Activated T-cell treated with anti-CD3 and anti-CD28 coated beads, Interleukin-2, amount 50 U/mL, for 4 hours (primary cell): ENCODE measurements at regions not wholly inside any gene's neighbourhood (a gene's known extent, or its start where the extent isn't known, plus 50 kb on each side); places are given as distances from the start of the nearest gene placed in this dataset.

Experiments
- ATAC-seq, 2 donors: fragments of 200-7000 bp; cut with Tn5 transposase; one replicate each; pipeline ENCODE4 v1.10.0; 2021
- DNase-seq: peaks from one replicate; pipeline ENCODE4 v3.0.0-alpha.2; 2020
- H3K27me3 Mint-ChIP-seq: one replicate; pipeline ENCODE4 v1.8.0; 2021; ENCODE audit warnings: low read depth, mixed read lengths
- H3K36me3 Mint-ChIP-seq: one replicate; pipeline ENCODE4 v1.8.0; 2022; ENCODE audit warnings: mixed read lengths; ENCODE audit not compliant: insufficient read depth
- H3K4me1 Mint-ChIP-seq: one replicate; pipeline ENCODE4 v1.8.0; 2021; ENCODE audit warnings: low read depth, mixed read lengths
- H3K4me3 Mint-ChIP-seq: one replicate; pipeline ENCODE4 v1.8.0; 2021; ENCODE audit warnings: mild to moderate bottlenecking, moderate library complexity, mixed read lengths
- H3K9me3 Mint-ChIP-seq: one replicate; pipeline ENCODE4 v1.8.0; 2021; ENCODE audit warnings: mixed read lengths

DNA sequence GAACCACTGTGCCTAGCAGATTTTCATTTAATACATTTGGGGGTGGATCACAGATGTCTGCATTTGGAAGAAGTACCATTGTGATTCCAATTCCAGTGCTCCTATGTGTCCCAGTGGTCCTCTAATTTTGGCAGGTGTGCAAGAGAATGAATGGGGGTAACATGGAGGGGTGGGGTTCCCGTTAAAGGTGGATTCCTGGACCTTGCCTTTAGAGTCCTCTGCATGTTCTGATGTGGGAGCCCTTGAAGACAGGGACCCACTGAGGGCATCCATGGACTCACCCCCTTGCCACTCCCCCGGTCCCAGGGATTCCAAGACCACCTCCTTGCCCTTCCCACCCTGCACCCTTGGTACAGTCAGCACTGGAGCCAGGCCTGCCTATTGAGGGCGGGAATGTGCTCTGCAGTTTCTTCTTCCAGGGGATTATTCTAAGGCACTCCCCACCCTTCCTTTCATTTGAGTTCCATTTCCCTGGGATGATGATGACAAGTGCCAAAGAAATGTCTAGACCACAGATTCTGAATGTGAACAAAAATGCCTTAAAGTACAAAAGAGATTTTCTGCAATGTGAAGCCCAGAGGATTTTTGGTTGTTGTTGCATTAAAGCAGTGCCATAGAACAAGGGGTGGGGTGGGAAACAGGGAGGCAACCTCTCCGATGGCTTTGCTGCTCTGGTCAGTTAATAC, 119.4 kb upstream of the PTCH1 start:
- Mint-ChIP-seq H3K9me3 (peaks cover 5% of the 10 kb centered on the region), H3K4me1 (no peaks in the 10 kb centered on the region), H3K27me3 (peaks cover 5% of the 10 kb centered on the region), H3K4me3 (no peak overlapping the region), H3K36me3 (no peaks in the 10 kb centered on the region)
- DNase-seq (no peak), ATAC-seq (no peak)

- Mint-ChIP-seq H3K27me3 (peaks cover 5% of the 10 kb centered on the region), H3K4me1 (no peaks in the 10 kb centered on the region), H3K4me3 (no peak overlapping the region), H3K9me3 (peaks cover 5% of the 10 kb centered on the region), H3K36me3 (no peaks in the 10 kb centered on the region)
- DNase-seq (no peak), ATAC-seq (no peak)
Observed at GRCh38 chr9:95634536-95634935, 117.8 kb upstream of the PTCH1 start.

DNA sequence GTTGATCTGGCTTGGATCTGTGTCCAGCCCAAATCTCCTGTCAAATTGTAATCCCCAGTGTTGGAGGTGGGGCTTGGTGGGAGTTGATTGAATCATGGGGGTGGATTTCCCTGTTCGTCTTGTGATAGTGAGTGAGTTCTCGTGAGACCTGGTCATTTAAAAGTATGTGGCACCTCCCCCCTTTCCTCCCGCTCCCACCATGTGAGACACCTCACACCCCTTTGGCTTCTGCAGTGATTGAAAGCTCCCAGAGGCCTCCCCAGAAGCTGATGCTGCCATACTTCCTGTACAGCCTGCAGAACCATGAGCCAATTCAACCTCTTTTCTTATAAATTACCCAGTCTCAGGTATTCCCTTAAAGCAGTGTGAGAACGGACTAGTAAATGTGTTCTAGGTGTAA, 117.3 kb upstream of the PTCH1 start:
- Mint-ChIP-seq H3K4me3 (no peak overlapping the region), H3K4me1 (no peaks in the 10 kb centered on the region), H3K9me3 (peaks cover 5% of the 10 kb centered on the region), H3K36me3 (no peaks in the 10 kb centered on the region), H3K27me3 (peaks cover 5% of the 10 kb centered on the region)
- ATAC-seq (no peak), DNase-seq (no peak)

- Mint-ChIP-seq H3K36me3 (no peaks in the 10 kb centered on the region), H3K4me1 (peaks cover 20% of the 10 kb centered on the region), H3K9me3 (no peaks in the 10 kb centered on the region), H3K27me3 (peaks cover 7% of the 10 kb centered on the region), H3K4me3 (no peak overlapping the region)
- no peak for ATAC-seq
- no peak for DNase-seq
Observed at GRCh38 chr9:95629585-95629984, 112.8 kb upstream of the PTCH1 start.

GRCh38 chr9:95627802-95628201, 111.0 kb upstream of the PTCH1 start:
- Mint-ChIP-seq H3K4me3 (no peak overlapping the region), H3K27me3 (peaks cover 9% of the 10 kb centered on the region), H3K4me1 (peaks cover 20% of the 10 kb centered on the region), H3K36me3 (no peaks in the 10 kb centered on the region), H3K9me3 (no peaks in the 10 kb centered on the region)
- DNase-seq (no peak), ATAC-seq (no peak)

- DNase-seq (peak; percentile 31), ATAC-seq (peak; percentile 57 to 59)
- H3K4me3 Mint-ChIP-seq: peak overlapping the region; percentile 21
- no peaks in the 10 kb centered on the region for H3K9me3 Mint-ChIP-seq
- H3K4me1 Mint-ChIP-seq: peaks cover 20% of the 10 kb centered on the region
- peaks cover 9% of the 10 kb centered on the region for H3K27me3 Mint-ChIP-seq
- H3K36me3 Mint-ChIP-seq: no peaks in the 10 kb centered on the region
Observed at GRCh38 chr9:95626885-95627558, 110.3 kb upstream of the PTCH1 start.

GRCh38 chr9:95626341-95626740, 109.6 kb upstream of the PTCH1 start:
- Mint-ChIP-seq H3K27me3 (peaks cover 7% of the 10 kb centered on the region), H3K36me3 (no peaks in the 10 kb centered on the region), H3K4me3 (no peak overlapping the region), H3K4me1 (peaks cover 20% of the 10 kb centered on the region), H3K9me3 (no peaks in the 10 kb centered on the region)
- no peak for DNase-seq
- ATAC-seq: no peak

DNA sequence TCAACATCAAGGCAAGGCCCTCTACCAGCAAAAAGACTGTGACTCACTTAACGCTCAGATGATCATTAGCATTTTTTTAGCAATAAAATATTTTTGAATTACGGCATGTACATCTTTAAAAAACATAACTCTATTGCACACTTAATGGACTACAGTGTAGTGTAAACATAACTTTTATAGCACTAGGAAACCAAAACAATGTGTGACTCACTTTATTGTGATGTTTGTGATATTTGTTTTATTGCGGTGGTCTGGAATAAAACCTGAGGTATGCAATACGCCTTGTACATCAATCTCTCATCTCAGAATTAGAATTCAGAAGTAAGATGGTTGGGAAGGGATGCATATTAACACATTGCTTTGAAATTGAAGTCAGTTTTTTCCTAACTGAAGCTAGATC, 106.9 kb upstream of the PTCH1 start:
- ATAC-seq: no peak
- Mint-ChIP-seq H3K4me3 (no peak overlapping the region), H3K9me3 (no peaks in the 10 kb centered on the region), H3K4me1 (peaks cover 20% of the 10 kb centered on the region), H3K27me3 (peaks cover 7% of the 10 kb centered on the region), H3K36me3 (no peaks in the 10 kb centered on the region)
- no peak for DNase-seq

DNA sequence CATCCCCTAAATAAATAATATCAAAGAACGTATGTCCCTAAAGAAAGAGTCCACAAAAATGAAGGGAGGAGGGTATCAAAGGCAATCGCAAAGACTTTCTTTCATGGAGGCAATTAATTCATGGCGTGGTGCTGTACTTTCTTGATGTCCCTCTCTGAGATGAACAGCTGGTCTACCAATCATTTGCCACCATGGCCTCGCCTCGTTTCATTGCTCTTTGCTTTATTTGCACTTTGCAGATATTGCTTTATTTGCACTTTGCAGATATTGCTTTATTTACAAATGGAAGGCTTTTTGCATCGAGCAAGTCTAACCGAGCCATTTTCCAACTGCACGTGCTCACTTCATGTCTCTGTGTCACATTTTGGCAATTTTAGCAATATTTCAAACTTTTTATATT, 104.0 kb upstream of the PTCH1 start:
- no peaks in the 10 kb centered on the region for H3K9me3 Mint-ChIP-seq
- DNase-seq (no peak), ATAC-seq (no peak)
- peaks cover 2% of the 10 kb centered on the region for H3K4me1 Mint-ChIP-seq
- H3K36me3 Mint-ChIP-seq: no peaks in the 10 kb centered on the region
- no peak overlapping the region for H3K4me3 Mint-ChIP-seq
- H3K27me3 Mint-ChIP-seq: peaks cover 7% of the 10 kb centered on the region

DNA sequence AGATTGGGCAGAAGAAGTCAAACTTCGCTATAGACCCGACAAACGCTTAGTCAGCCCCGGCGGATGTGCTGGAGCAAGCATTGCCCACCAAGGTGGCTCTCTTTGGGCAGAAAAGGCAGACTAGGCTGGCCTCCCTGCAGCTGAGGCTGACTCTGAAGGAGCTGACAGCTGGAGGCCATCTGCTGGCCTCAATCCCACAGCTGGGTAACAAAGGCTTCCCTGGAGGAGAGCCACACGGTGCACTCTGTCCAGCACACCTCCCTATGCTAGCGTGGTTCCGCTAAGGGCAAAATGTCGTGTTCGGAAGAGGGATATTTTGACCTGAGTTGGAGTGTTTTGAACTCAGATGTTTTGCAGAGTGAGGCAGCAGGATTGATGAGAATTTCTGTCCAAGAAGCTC, 103.5 kb upstream of the PTCH1 start:
- H3K4me1 Mint-ChIP-seq: peaks cover 2% of the 10 kb centered on the region
- no peak for ATAC-seq
- DNase-seq: no peak
- H3K4me3 Mint-ChIP-seq: no peak overlapping the region
- H3K9me3 Mint-ChIP-seq: no peaks in the 10 kb centered on the region
- H3K27me3 Mint-ChIP-seq: peaks cover 6% of the 10 kb centered on the region
- H3K36me3 Mint-ChIP-seq: no peaks in the 10 kb centered on the region

GRCh38 chr9:95615246-95615645, 98.5 kb upstream of the PTCH1 start:
- ATAC-seq (no peak), DNase-seq (no peak)
- no peaks in the 10 kb centered on the region for H3K4me1 Mint-ChIP-seq
- H3K36me3 Mint-ChIP-seq: no peaks in the 10 kb centered on the region
- H3K27me3 Mint-ChIP-seq: peaks cover 3% of the 10 kb centered on the region
- no peak overlapping the region for H3K4me3 Mint-ChIP-seq
- no peaks in the 10 kb centered on the region for H3K9me3 Mint-ChIP-seq

GRCh38 chr9:95613670-95614069, 96.9 kb upstream of the PTCH1 start:
- H3K27me3 Mint-ChIP-seq: peaks cover 3% of the 10 kb centered on the region
- H3K36me3 Mint-ChIP-seq: no peaks in the 10 kb centered on the region
- H3K4me1 Mint-ChIP-seq: no peaks in the 10 kb centered on the region
- no peak overlapping the region for H3K4me3 Mint-ChIP-seq
- DNase-seq (no peak), ATAC-seq (no peak)
- no peaks in the 10 kb centered on the region for H3K9me3 Mint-ChIP-seq

- no peaks in the 10 kb centered on the region for H3K9me3 Mint-ChIP-seq
- DNase-seq (no peak), ATAC-seq (no peak)
- H3K4me3 Mint-ChIP-seq: no peak overlapping the region
- H3K27me3 Mint-ChIP-seq: peaks cover 3% of the 10 kb centered on the region
- H3K4me1 Mint-ChIP-seq: no peaks in the 10 kb centered on the region
- no peaks in the 10 kb centered on the region for H3K36me3 Mint-ChIP-seq
Observed at GRCh38 chr9:95611354-95611753, 94.6 kb upstream of the PTCH1 start.

DNA sequence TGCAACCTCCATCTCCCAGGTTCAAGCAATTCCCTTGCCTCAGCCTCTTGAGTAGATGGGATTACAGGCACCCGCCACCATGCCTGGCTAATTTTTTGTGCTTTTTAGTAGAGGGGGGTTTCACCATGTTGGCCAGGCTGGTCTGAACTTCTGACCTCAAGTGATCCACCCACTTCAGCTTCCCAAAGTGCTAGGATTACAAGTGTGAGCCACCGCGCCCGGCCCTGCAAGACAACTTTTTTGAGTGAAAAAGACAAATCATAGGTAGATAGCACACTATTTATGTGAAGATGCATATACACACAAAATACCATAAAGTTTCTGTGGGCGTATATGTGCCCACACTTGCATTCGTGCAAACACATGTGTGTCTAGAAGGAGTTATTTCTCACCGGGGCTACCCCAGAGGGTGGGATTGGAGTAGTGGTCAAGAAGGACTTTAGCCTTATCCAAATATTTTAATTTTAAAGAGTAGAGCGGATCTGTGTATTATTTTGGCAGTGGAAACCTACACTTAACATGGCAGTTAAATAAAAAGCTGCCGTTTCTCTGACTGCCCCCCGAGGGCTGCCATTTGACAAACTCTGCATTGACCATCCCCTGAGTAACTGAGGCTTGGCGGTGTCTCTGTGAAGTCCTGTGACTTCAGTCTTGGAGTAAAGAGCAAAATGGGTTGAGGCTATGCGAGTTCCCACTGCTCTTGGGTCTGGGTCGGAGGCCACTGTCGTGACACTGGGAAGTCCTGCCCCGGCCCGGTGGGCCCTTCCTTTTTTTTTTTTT, 93.4 kb upstream of the PTCH1 start:
- Mint-ChIP-seq H3K4me1 (no peaks in the 10 kb centered on the region), H3K27me3 (peaks cover 3% of the 10 kb centered on the region), H3K9me3 (no peaks in the 10 kb centered on the region), H3K4me3 (no peak overlapping the region), H3K36me3 (no peaks in the 10 kb centered on the region)
- DNase-seq (no peak), ATAC-seq (no peak)

DNA sequence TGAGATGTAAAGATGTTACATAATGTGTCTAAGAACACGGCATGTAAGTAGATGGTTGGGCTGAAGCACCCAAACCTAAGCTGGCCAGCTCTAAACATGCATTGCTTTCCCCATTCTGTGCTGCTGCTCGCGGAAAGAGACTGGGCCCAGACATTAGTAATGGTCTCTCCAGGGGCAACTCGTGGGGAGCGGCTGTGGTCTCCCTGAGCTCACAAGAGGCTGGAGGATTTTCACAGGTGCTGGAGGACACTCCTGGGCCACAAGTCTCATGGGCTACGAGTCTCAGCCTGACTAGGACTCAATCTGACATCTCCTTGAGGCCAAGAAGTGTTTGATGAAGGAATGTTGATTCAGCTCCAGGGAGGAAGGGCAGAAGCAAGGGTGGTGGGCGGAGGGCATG, 92.7 kb upstream of the PTCH1 start:
- Mint-ChIP-seq H3K9me3 (no peaks in the 10 kb centered on the region), H3K27me3 (no peaks in the 10 kb centered on the region), H3K36me3 (no peaks in the 10 kb centered on the region), H3K4me1 (no peaks in the 10 kb centered on the region), H3K4me3 (no peak overlapping the region)
- ATAC-seq (no peak), DNase-seq (no peak)
